SKM-1 (cell line): ENCODE measurements at regions not wholly inside any gene's neighbourhood (a gene's known extent, or its start where the extent isn't known, plus 50 kb on each side); places are given as distances from the start of the nearest gene placed in this dataset.
"Not testable (repeated sequence)": the region's sequence is repeated elsewhere in the genome, so short reads cannot be mapped to it uniquely, and the experiment has no call there.

ENCODE experiments used
- DNase-seq: peaks from one replicate; lab custom pipeline; 2025; ENCODE audit not compliant: unreplicated experiment; lab: John Stamatoyannopoulos, UW

- DNase-seq, result not testable (repeated sequence)
Observed at GRCh38 chrY:26372480-26372879, 750.6 kb downstream of the CDY1 start.

GRCh38 chrY:26408671-26409328, 786.9 kb downstream of the CDY1 start:
- no peak for DNase-seq

GRCh38 chrY:26409329-26409712, 787.4 kb downstream of the CDY1 start:
- DNase-seq, result no peak
